ENCODE measurements at regions not wholly inside any gene's neighbourhood (a gene's known extent, or its start where the extent isn't known, plus 50 kb on each side); places are given as distances from the start of the nearest gene placed in this dataset.

- Histone ChIP-seq H2AFZ (ENCODE audit: low read depth, low read length) (no peak overlapping the region), H3K36me3 (ENCODE audit: insufficient read depth, low read length) (no peaks in the 10 kb centered on the region), H3K27me3 (ENCODE audit: insufficient read depth, low read depth, low read length) (no peaks in the 10 kb centered on the region), H3K4me3 (ENCODE audit: low read length) (no peak overlapping the region), H4K20me1 (ENCODE audit: insufficient read depth) (no peaks in the 10 kb centered on the region), H3K4me2 (ENCODE audit: low read length) (no peak overlapping the region), H3K9me3 (ENCODE audit: low read length) (no peaks in the 10 kb centered on the region), H3K27ac (ENCODE audit: low read length) (no peak overlapping the region), H3K79me2 (replicated peaks; ENCODE audit: insufficient read depth, low read length) (no peaks in the 10 kb centered on the region), H3F3A (ENCODE audit: insufficient read depth, low read length, poor library complexity, severe bottlenecking) (no peaks in the 10 kb centered on the region), H3K9ac (ENCODE audit: low read length) (no peak overlapping the region), H3K9me2 (ENCODE audit: insufficient read depth, low read length) (no peaks in the 10 kb centered on the region)
- TF ChIP-seq RAD21 (conservative IDR thresholded peaks at IDR 0.05) = no peak
- no peak for TF ChIP-seq TAF1 (IDR thresholded peaks at IDR 0.05; ENCODE audit: low read depth)
- TF ChIP-seq SMC3 (conservative IDR thresholded peaks at IDR 0.05; ENCODE audit: poor library complexity) = no peak
- TF ChIP-seq EP300 (conservative IDR thresholded peaks at IDR 0.05; ENCODE audit: poor library complexity, severe bottlenecking) = no peak
- TF ChIP-seq POLR2AphosphoS5 (IDR thresholded peaks at IDR 0.05) = no peak
- TF ChIP-seq MXI1 (conservative IDR thresholded peaks at IDR 0.05; ENCODE audit: poor library complexity, severe bottlenecking) = no peak
- no peak for TF ChIP-seq REST (IDR thresholded peaks at IDR 0.05; ENCODE audit: borderline replicate concordance)
- TF ChIP-seq CTCF (IDR thresholded peaks at IDR 0.05; ENCODE audit: poor library complexity, severe bottlenecking) = no peak
- TF ChIP-seq EZH2 (IDR thresholded peaks at IDR 0.05; ENCODE audit: borderline replicate concordance, insufficient read depth, low read length, poor library complexity, severe bottlenecking) = no peak
Observed at GRCh38 chr10:22834471-22834870, 93.4 kb upstream of the ARMC3 start.

- H3K36me3 ChIP-seq (ENCODE audit: insufficient read depth, low read length) = no peaks in the 10 kb centered on the region
- H3K27me3 ChIP-seq (ENCODE audit: insufficient read depth, low read depth, low read length) = no peaks in the 10 kb centered on the region
- no peak overlapping the region for H3K27ac ChIP-seq (ENCODE audit: low read length)
- H3K9me2 ChIP-seq (ENCODE audit: insufficient read depth, low read length) = no peaks in the 10 kb centered on the region
- H3F3A ChIP-seq (ENCODE audit: insufficient read depth, low read length, poor library complexity, severe bottlenecking) = no peaks in the 10 kb centered on the region
- no peak overlapping the region for H3K9ac ChIP-seq (ENCODE audit: low read length)
- no peaks in the 10 kb centered on the region for H4K20me1 ChIP-seq (ENCODE audit: insufficient read depth)
- no peak overlapping the region for H2AFZ ChIP-seq (ENCODE audit: low read depth, low read length)
- no peaks in the 10 kb centered on the region for H3K9me3 ChIP-seq (ENCODE audit: low read length)
- H3K79me2 ChIP-seq (replicated peaks; ENCODE audit: insufficient read depth, low read length) = no peaks in the 10 kb centered on the region
- no peak overlapping the region for H3K4me3 ChIP-seq (ENCODE audit: low read length)
- no peak overlapping the region for H3K4me2 ChIP-seq (ENCODE audit: low read length)
- TF ChIP-seq POLR2AphosphoS5 (IDR thresholded peaks at IDR 0.05) (no peak), SMC3 (conservative IDR thresholded peaks at IDR 0.05; ENCODE audit: poor library complexity) (no peak), EP300 (conservative IDR thresholded peaks at IDR 0.05; ENCODE audit: poor library complexity, severe bottlenecking) (no peak), MXI1 (conservative IDR thresholded peaks at IDR 0.05; ENCODE audit: poor library complexity, severe bottlenecking) (no peak), REST (IDR thresholded peaks at IDR 0.05; ENCODE audit: borderline replicate concordance) (no peak), CTCF (IDR thresholded peaks at IDR 0.05; ENCODE audit: poor library complexity, severe bottlenecking) (no peak), RAD21 (conservative IDR thresholded peaks at IDR 0.05) (no peak), EZH2 (IDR thresholded peaks at IDR 0.05; ENCODE audit: borderline replicate concordance, insufficient read depth, low read length, poor library complexity, severe bottlenecking) (no peak), TAF1 (IDR thresholded peaks at IDR 0.05; ENCODE audit: low read depth) (no peak)
Observed at GRCh38 chr10:22833781-22834180, 94.1 kb upstream of the ARMC3 start.
